RWPE2 (cell line): ENCODE measurements at regions not wholly inside any gene's neighbourhood (a gene's known extent, or its start where the extent isn't known, plus 50 kb on each side); places are given as distances from the start of the nearest gene placed in this dataset.

ENCODE experiments used
- ATAC-seq: fragments of 200-7000 bp; cut with Tn5 transposase; 3 replicates; pipeline ENCODE4 v1.9.1; 2021; ENCODE audit warnings: low read depth
- DNase-seq: peaks from one replicate; pipeline ENCODE4 v3.0.0-alpha.2; 2020; ENCODE audit warnings: low spot score
- H3K27ac ChIP-seq: fragments of 450-650 bp; 2 replicates; pipeline ENCODE4 v1.5.1; 2017; ENCODE audit warnings: mild to moderate bottlenecking; ENCODE audit not compliant: poor library complexity, severe bottlenecking
- H3K27me3 ChIP-seq: fragments of 250-450 bp; sonication (Bioruptor Pico); 2 replicates; pipeline ENCODE4 v1.5.1; 2021; ENCODE audit warnings: mild to moderate bottlenecking, moderate library complexity; ENCODE audit not compliant: insufficient read depth, poor library complexity, severe bottlenecking
- H3K36me3 ChIP-seq: fragments of 250-450 bp; sonication (Bioruptor Pico); 2 replicates; pipeline ENCODE4 v1.5.1; 2020; ENCODE audit warnings: low read depth, mild to moderate bottlenecking, moderate library complexity
- H3K4me1 ChIP-seq: fragments of 250-450 bp; sonication (Bioruptor Pico); 2 replicates; pipeline ENCODE4 v1.5.1; 2021; ENCODE audit warnings: mild to moderate bottlenecking, moderate library complexity; ENCODE audit not compliant: insufficient read depth, poor library complexity, severe bottlenecking
- H3K4me3 ChIP-seq: fragments of 250-450 bp; sonication (Bioruptor Pico); 2 replicates; pipeline ENCODE4 v1.5.1; 2021; ENCODE audit warnings: mild to moderate bottlenecking, moderate library complexity; ENCODE audit not compliant: severe bottlenecking
- H3K9me3 ChIP-seq: fragments of 250-450 bp; sonication (Bioruptor Pico); 2 replicates; pipeline ENCODE4 v1.5.1; 2021; ENCODE audit warnings: mild to moderate bottlenecking, moderate library complexity; ENCODE audit not compliant: severe bottlenecking
- CTCF ChIP-seq: fragments of 450-650 bp; IDR thresholded peaks from one replicate; pipeline ENCODE4 v1.5.1; 2017; ENCODE audit warnings: mild to moderate bottlenecking, moderate library complexity; ENCODE audit not compliant: poor library complexity, severe bottlenecking

GRCh38 chr1:77632216-77632615 lies 50.2 kb downstream of the ZZZ3 start:
- no peak for TF ChIP-seq CTCF

GRCh38 chr1:77631751-77632150 lies 50.7 kb downstream of the ZZZ3 start:
- DNase-seq (no peak), ATAC-seq (no peak)
- Histone ChIP-seq H3K36me3 (peaks cover 77% of the 10 kb centered on the region), H3K4me3 (no peak overlapping the region), H3K27me3 (no peaks in the 10 kb centered on the region), H3K27ac (no peak overlapping the region), H3K4me1 (no peaks in the 10 kb centered on the region), H3K9me3 (no peaks in the 10 kb centered on the region)
- TF ChIP-seq CTCF: no peak

More at GRCh38 chr1:77632216-77632615, 50.2 kb downstream of the ZZZ3 start:
- ATAC-seq (no peak), DNase-seq (no peak)
- H3K9me3 ChIP-seq: no peaks in the 10 kb centered on the region
- peaks cover 2% of the 10 kb centered on the region for H3K4me1 ChIP-seq
- H3K27me3 ChIP-seq: no peaks in the 10 kb centered on the region
- peaks cover 77% of the 10 kb centered on the region for H3K36me3 ChIP-seq
- no peak overlapping the region for H3K4me3 ChIP-seq
- H3K27ac ChIP-seq: no peak overlapping the region

- no peak overlapping the region for H3K27ac ChIP-seq
- no peak for ATAC-seq
- H3K27me3 ChIP-seq: no peaks in the 10 kb centered on the region
- H3K4me3 ChIP-seq: no peak overlapping the region
- H3K9me3 ChIP-seq: no peaks in the 10 kb centered on the region
- DNase-seq: no peak
- no peak for TF ChIP-seq CTCF
- peaks cover 79% of the 10 kb centered on the region for H3K36me3 ChIP-seq
- H3K4me1 ChIP-seq: no peaks in the 10 kb centered on the region
Observed at GRCh38 chr1:77631302-77631701, 51.2 kb downstream of the ZZZ3 start.

- Histone ChIP-seq H3K4me1 (no peaks in the 10 kb centered on the region), H3K9me3 (no peaks in the 10 kb centered on the region)
- no peak for ATAC-seq
Observed at GRCh38 chr1:77627978-77628570, 54.4 kb downstream of the ZZZ3 start.

More at GRCh38 chr1:77627978-77628570, 54.4 kb downstream of the ZZZ3 start:
- no peak overlapping the region for H3K27ac ChIP-seq
- DNase-seq: no peak
- no peaks in the 10 kb centered on the region for H3K27me3 ChIP-seq
- H3K36me3 ChIP-seq: peaks cover 76% of the 10 kb centered on the region
- H3K4me3 ChIP-seq: no peak overlapping the region
- no peak for TF ChIP-seq CTCF
